ENCODE measurements at regions not wholly inside any gene's neighbourhood (a gene's known extent, or its start where the extent isn't known, plus 50 kb on each side); places are given as distances from the start of the nearest gene placed in this dataset.
A peak's percentile ranks its signal among the peaks of the same experiment; 100 is the strongest.

DNA sequence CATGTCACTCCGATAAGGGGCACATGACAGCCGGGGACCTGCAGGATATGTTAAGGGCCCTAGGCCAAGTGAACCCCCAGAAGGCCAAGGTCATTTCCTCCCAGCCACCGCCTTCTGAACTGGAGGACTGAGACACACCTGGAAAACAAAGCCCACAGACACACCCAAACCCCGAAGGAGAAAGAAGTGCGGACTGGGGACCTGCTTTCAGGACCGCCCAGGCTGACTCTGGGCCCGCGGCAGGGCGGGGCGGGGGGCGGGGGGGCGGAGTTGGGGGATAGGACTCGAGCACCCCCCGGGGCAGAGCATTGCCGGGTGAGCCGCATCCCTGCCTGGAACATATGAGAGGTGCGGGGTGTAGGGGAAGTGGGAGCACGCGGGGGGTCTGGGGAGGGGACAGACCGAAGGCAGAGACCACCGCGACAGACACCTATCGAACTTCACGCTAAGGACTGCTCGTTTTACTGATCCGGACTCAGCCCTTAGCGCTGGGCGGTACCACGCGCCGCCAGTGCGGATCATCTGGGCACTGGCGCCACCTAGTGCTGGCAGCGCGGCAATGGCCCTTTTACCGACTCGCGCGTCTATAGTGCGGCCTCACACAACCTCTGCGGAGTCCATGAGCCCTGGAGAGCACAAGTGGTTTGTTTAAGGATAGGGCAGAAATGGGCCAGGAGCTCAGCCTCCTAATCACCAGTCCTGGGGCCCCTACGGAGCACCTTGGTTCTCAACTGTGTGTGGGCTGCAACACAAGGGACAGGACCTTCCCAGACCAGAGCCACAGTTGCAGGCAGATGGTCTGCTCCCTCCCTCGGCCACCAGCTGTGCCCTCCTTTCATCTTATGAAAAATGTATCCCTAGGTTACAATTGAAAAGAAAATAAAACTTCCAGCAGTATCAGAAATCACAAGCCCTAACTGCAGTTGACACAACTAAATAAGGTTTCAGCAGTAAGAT, 157.6 kb downstream of the HERPUD2 start:
- ATAC-seq (ENCODE audit: low read depth) = peak; percentile 100
- no peaks in the 10 kb centered on the region for H3K79me1 ChIP-seq (ENCODE audit: low read depth in 1 of 2, low read length in 2 of 2)

More for the DNA sequence above, 157.6 kb downstream of the HERPUD2 start:
- intact Hi-C loops (cut with micrococcal nuclease) (loop anchor here (1.0 to 10.0 kb wide), 6 partner anchors 87 to 773 kb away; no protein-coding TSS in a partner anchor), dilution Hi-C loops (cut with HindIII; ENCODE audit: low sequenced_read_pairs, unreplicated experiment) (no loop called here), in situ Hi-C loops (cut with MboI; ENCODE audit: low sequenced_read_pairs) (loop anchor here (25.0 kb wide), 1 partner anchor 475 kb away; no protein-coding TSS in a partner anchor)
- peak overlapping the region; percentile 27 for H3K4me3 ChIP-seq (ENCODE audit: insufficient read depth, low read depth, low read length)
- H3K9ac ChIP-seq (ENCODE audit: low read depth, low read length) = no peak overlapping the region
- H2AK9ac ChIP-seq (replicated peaks; ENCODE audit: low read depth, low read length, poor library complexity) = peak overlapping the region; percentile 79
- H3K36me3 ChIP-seq (ENCODE audit: control insufficient read depth, insufficient read depth, low read length) = no peaks in the 10 kb centered on the region
- no peaks in the 10 kb centered on the region for H3K9me1 ChIP-seq (ENCODE audit: insufficient read depth, low read length)
- H2BK20ac ChIP-seq (ENCODE audit: low read depth, low read length) = no peak overlapping the region
- peak; percentile 47 for DNase-seq
- H2BK120ac ChIP-seq (ENCODE audit: low read depth, low read length) = no peak overlapping the region
- ChIA-PET POLR2A (ENCODE audit: unreplicated experiment) (no interaction called here), CTCF (interaction anchor here (0.7 kb wide), 3 partner anchors 23 to 48 kb away, joined by 3 to 4 read pairs (median 3); no protein-coding TSS in a partner anchor)
- H2BK15ac ChIP-seq (ENCODE audit: low read depth, low read length) = no peak overlapping the region
- no peaks in the 10 kb centered on the region for H4K20me1 ChIP-seq (ENCODE audit: insufficient read depth, low read length)
- no peak overlapping the region for H3K56ac ChIP-seq (ENCODE audit: extremely low read depth, insufficient read depth, low read length)
- no peak overlapping the region for H4K91ac ChIP-seq (ENCODE audit: insufficient read depth, low read depth, low read length)
- H4K8ac ChIP-seq (ENCODE audit: low read depth in 2 of 2, low read length in 2 of 2) = no peak overlapping the region
- no peak overlapping the region for H3K27ac ChIP-seq (ENCODE audit: insufficient read depth, low read length)
- whole genome bisulfite sequencing, 2 experiments (ENCODE audit: extremely low coverage in 2 of 2, insufficient read length in 1 of 2) = 0% methylated on average over 15 of the region's 43 CpGs; no CpG with 5 or more reads in 1 of the 2 experiments
- peaks cover 17% of the 10 kb centered on the region for H3K27me3 ChIP-seq (ENCODE audit: control insufficient read depth, insufficient read depth, low read length)
- peak overlapping the region; percentile 87 for H2AFZ ChIP-seq (replicated peaks; ENCODE audit: low read length, poor library complexity)
- no peak overlapping the region for H3K23ac ChIP-seq (ENCODE audit: low read depth, low read length)
- no peak overlapping the region for H2BK5ac ChIP-seq (ENCODE audit: low read depth, low read length, poor library complexity, severe bottlenecking)
- no peak overlapping the region for H2AK5ac ChIP-seq (ENCODE audit: low read depth, low read length)
- no peak overlapping the region for H3K4ac ChIP-seq (ENCODE audit: low read depth, low read length)
- no TSS peak for BruUV-seq (replicated peaks)
- no peak overlapping the region for H3K18ac ChIP-seq (ENCODE audit: low read depth, low read length)
- H4K5ac ChIP-seq (ENCODE audit: low read depth, low read length) = no peak overlapping the region
- no peaks in the 10 kb centered on the region for H3K4me1 ChIP-seq (ENCODE audit: control insufficient read depth, insufficient read depth, low read length)
- TF ChIP-seq CHD1 (IDR thresholded peaks at IDR 0.05; ENCODE audit: low read depth, low read length) (no peak), RFX5 (IDR thresholded peaks at IDR 0.05; ENCODE audit: low read depth, low read length) (no peak), RAD21 (IDR thresholded peaks at IDR 0.05; ENCODE audit: low read length) (peak; percentile 84), RCOR1 (IDR thresholded peaks at IDR 0.05; ENCODE audit: insufficient replicate concordance, low read length) (no peak), MAZ (IDR thresholded peaks at IDR 0.05; ENCODE audit: borderline replicate concordance, low read depth, low read length) (no peak), NFE2L2 (IDR thresholded peaks at IDR 0.05; ENCODE audit: low read depth, low read length) (no peak), MAFK (IDR thresholded peaks at IDR 0.05; ENCODE audit: low read depth, low read length) (no peak), FOS (IDR thresholded peaks at IDR 0.05; ENCODE audit: low read depth, low read length) (no peak), POLR2A (IDR thresholded peaks at IDR 0.05; ENCODE audit: low read depth, low read length) (no peak), MXI1 (IDR thresholded peaks at IDR 0.05; ENCODE audit: borderline replicate concordance, low read depth, low read length) (no peak), SMC3 (IDR thresholded peaks at IDR 0.05; ENCODE audit: low read depth, low read length) (peak; percentile 71), CEBPB (IDR thresholded peaks at IDR 0.05; ENCODE audit: low read depth, low read length) (no peak)
- TF ChIP-seq, protein P1, sequence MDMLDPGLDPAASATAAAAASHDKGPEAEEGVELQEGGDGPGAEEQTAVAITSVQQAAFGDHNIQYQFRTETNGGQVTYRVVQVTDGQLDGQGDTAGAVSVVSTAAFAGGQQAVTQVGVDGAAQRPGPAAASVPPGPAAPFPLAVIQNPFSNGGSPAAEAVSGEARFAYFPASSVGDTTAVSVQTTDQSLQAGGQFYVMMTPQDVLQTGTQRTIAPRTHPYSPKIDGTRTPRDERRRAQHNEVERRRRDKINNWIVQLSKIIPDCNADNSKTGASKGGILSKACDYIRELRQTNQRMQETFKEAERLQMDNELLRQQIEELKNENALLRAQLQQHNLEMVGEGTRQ (IDR thresholded peaks at IDR 0.05; ENCODE audit: low read depth, low read length) = peak; percentile 45
- TF ChIP-seq, protein P2, sequence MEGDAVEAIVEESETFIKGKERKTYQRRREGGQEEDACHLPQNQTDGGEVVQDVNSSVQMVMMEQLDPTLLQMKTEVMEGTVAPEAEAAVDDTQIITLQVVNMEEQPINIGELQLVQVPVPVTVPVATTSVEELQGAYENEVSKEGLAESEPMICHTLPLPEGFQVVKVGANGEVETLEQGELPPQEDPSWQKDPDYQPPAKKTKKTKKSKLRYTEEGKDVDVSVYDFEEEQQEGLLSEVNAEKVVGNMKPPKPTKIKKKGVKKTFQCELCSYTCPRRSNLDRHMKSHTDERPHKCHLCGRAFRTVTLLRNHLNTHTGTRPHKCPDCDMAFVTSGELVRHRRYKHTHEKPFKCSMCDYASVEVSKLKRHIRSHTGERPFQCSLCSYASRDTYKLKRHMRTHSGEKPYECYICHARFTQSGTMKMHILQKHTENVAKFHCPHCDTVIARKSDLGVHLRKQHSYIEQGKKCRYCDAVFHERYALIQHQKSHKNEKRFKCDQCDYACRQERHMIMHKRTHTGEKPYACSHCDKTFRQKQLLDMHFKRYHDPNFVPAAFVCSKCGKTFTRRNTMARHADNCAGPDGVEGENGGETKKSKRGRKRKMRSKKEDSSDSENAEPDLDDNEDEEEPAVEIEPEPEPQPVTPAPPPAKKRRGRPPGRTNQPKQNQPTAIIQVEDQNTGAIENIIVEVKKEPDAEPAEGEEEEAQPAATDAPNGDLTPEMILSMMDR (conservative IDR thresholded peaks at IDR 0.05; ENCODE audit: low read depth, low read length) = peak; percentile 95
- peak overlapping the region; percentile 61; the same call in 1 of the 2 replicates for H3K4me2 ChIP-seq (ENCODE audit: low read depth, low read length)
- H3K9me3 ChIP-seq (ENCODE audit: control insufficient read depth, insufficient read depth, low read length) = no peaks in the 10 kb centered on the region
- H3K14ac ChIP-seq (replicated peaks; ENCODE audit: low read depth, low read length) = no peak overlapping the region

Data from IMR-90 (cell line).